ENCODE measurements at regions not wholly inside any gene's neighbourhood (a gene's known extent, or its start where the extent isn't known, plus 50 kb on each side); places are given as distances from the start of the nearest gene placed in this dataset.

DNA sequence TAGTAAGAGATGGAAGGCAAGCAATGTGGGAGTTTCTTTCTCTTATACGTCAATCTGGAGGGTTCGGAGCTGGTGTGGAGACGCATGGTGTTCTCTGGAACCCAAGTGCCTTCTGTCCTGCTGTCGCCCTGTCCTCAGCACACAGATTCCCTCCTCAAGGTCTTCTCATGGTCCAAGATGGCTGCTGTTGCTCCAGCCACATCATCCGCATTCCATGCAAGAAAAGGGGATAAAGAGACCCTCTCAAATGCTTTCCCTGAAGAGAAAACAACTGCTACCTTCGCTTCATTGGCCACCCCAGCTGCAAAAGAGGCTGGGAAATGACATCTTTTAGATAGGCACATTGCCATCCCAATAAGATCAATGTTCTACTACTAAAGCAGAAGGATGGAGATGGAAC lies 151.2 kb downstream of the ANKRD60 start:
- Histone ChIP-seq H3K27me3 (ENCODE audit: low read depth, low read length) (peaks cover 65% of the 10 kb centered on the region), H3K4me2 (ENCODE audit: low read length) (no peak overlapping the region), H2AFZ (ENCODE audit: low read depth, low read length) (no peak overlapping the region), H3K4me1 (ENCODE audit: low read length) (no peaks in the 10 kb centered on the region), H3K27ac (ENCODE audit: low read length) (no peak overlapping the region), H3K36me3 (replicated peaks; ENCODE audit: low read depth, low read length) (no peaks in the 10 kb centered on the region), H3K4me3 (ENCODE audit: low read length) (no peak overlapping the region), H3K9me3 (ENCODE audit: insufficient read depth, low read length) (no peaks in the 10 kb centered on the region), H4K20me1 (ENCODE audit: insufficient read depth, low read length) (no peaks in the 10 kb centered on the region), H3K79me2 (ENCODE audit: low read length) (no peaks in the 10 kb centered on the region), H3K9ac (ENCODE audit: low read length) (no peak overlapping the region)
- no peak for TF ChIP-seq EZH2phosphoT487 (IDR thresholded peaks at IDR 0.05; ENCODE audit: low read depth)
- TF ChIP-seq, protein P1, sequence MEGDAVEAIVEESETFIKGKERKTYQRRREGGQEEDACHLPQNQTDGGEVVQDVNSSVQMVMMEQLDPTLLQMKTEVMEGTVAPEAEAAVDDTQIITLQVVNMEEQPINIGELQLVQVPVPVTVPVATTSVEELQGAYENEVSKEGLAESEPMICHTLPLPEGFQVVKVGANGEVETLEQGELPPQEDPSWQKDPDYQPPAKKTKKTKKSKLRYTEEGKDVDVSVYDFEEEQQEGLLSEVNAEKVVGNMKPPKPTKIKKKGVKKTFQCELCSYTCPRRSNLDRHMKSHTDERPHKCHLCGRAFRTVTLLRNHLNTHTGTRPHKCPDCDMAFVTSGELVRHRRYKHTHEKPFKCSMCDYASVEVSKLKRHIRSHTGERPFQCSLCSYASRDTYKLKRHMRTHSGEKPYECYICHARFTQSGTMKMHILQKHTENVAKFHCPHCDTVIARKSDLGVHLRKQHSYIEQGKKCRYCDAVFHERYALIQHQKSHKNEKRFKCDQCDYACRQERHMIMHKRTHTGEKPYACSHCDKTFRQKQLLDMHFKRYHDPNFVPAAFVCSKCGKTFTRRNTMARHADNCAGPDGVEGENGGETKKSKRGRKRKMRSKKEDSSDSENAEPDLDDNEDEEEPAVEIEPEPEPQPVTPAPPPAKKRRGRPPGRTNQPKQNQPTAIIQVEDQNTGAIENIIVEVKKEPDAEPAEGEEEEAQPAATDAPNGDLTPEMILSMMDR (IDR thresholded peaks at IDR 0.05; ENCODE audit: low read depth, low read length): no peak

DNA sequence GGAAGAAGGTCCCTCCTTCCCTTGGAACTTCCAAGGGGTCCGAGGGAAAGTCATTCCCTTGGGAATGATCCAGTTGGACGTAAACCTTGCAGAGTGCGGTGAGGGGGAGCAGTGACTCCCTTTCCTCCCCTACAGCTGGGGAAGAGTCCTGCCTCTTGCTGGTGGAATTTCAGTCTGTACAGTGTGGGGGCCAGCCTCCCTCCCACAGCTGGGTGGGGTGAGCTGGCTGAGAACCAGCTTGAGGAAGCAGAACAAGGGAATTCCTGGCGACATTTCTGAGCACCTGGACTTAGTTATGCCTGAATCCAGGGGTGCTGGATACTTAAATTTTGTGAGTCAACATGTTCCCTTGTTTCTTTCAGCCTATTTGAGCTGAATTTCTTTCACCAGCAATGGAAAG lies 152.0 kb downstream of the ANKRD60 start:
- TF ChIP-seq, protein P1 (IDR thresholded peaks at IDR 0.05; ENCODE audit: low read depth, low read length): no peak
- no peak for TF ChIP-seq EZH2phosphoT487 (IDR thresholded peaks at IDR 0.05; ENCODE audit: low read depth)

DNA sequence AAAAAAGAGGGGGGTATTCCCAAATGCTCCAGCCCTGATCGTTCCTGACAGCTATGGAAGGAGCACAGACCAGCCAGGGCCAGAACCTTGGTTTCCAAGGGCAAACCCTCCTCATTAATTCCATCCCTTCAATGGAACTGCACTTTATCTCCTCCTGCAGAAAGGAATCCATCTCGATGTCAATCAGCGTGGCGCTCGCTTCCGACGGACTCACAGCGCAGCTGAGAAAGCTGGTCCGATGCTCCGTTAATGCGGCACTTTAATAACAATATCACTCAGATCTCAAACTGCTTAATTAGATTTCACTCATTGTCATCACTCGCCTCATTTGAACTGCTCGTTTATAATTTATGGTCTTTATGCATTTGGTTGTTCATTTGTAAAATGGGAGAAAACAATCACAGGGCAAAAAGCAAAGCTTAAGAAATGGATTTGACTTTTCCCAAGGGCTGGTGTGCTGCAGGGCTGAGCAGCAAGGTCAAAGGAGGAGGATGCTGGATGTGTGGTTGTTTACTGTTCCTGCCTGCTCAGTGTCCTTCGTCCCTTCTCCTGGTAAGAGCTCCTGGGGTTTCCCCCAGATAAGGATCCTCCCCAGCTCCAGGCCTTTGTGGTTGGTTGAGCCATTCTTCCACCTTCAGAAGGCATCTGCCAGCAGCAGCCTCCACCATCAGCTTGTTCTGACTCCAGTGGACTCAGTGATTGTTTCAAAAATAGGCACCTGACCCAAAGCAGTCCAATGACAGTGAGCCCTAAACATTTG lies 152.7 kb downstream of the ANKRD60 start:
- TF ChIP-seq EZH2phosphoT487 (IDR thresholded peaks at IDR 0.05; ENCODE audit: low read depth): no peak
- TF ChIP-seq, protein P1 (IDR thresholded peaks at IDR 0.05; ENCODE audit: low read depth, low read length): no peak
- H2AFZ ChIP-seq (ENCODE audit: low read depth, low read length): no peak overlapping the region

More for the DNA sequence above, 152.0 kb downstream of the ANKRD60 start:
- H3K79me2 ChIP-seq (ENCODE audit: low read length): no peaks in the 10 kb centered on the region
- H3K9me3 ChIP-seq (ENCODE audit: insufficient read depth, low read length): no peaks in the 10 kb centered on the region
- no peak overlapping the region for H3K27ac ChIP-seq (ENCODE audit: low read length)
- H3K27me3 ChIP-seq (ENCODE audit: low read depth, low read length): peaks cover 59% of the 10 kb centered on the region
- H3K4me3 ChIP-seq (ENCODE audit: low read length): no peak overlapping the region
- no peaks in the 10 kb centered on the region for H3K36me3 ChIP-seq (replicated peaks; ENCODE audit: low read depth, low read length)
- H3K4me2 ChIP-seq (ENCODE audit: low read length): no peak overlapping the region
- no peaks in the 10 kb centered on the region for H4K20me1 ChIP-seq (ENCODE audit: insufficient read depth, low read length)
- no peak overlapping the region for H3K9ac ChIP-seq (ENCODE audit: low read length)
- H3K4me1 ChIP-seq (ENCODE audit: low read length): no peaks in the 10 kb centered on the region
- H2AFZ ChIP-seq (ENCODE audit: low read depth, low read length): no peak overlapping the region

DNA sequence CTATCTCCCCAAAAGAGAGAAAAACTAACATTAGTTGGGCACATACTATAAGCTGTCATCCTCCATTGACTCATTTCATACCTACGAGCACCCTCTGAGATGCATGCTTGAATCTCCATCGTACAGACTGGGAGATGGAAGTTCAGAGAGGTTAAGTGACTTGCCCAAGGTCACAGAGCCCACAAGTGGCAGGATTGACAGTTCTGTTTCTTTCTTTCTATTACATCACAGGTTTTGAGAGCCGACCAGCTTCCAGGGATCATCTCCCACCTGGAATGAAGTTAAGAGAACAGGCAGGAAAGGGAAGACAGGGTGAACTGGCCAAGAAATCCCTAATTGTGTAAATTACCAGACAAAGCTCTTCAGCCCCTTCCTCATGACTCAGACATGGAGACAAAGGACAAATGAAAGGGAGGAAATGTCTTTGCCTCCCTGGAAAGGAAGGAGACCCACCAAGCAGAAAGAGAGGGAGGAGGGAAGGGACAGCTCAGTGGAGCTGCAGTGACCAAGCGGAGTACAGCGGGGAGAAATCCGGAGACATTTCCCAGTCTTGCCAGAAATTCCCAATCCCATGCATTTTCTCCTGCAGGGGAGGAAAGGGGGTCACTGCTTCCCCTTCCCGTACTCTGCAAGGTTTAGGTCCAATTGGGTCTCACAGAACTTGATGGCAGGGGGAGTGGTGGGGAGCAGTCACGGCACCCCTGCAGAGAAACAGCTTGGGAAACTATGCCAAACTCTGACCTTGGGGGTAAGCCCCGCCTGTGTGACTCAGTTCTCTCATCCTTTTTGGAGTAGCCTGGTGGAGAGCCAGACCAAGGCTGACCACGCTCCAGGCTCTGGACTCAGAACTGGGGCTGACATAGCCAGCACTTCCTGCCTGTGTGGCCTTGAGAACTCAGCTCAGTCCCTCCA lies 154.3 kb downstream of the ANKRD60 start:
- Histone ChIP-seq H2AFZ (ENCODE audit: low read depth, low read length) (no peak overlapping the region), H3K79me2 (ENCODE audit: low read length) (no peaks in the 10 kb centered on the region), H3K4me3 (ENCODE audit: low read length) (no peak overlapping the region), H3K4me1 (ENCODE audit: low read length) (no peaks in the 10 kb centered on the region), H4K20me1 (ENCODE audit: insufficient read depth, low read length) (no peaks in the 10 kb centered on the region), H3K27me3 (ENCODE audit: low read depth, low read length) (peaks cover 57% of the 10 kb centered on the region), H3K9ac (ENCODE audit: low read length) (no peak overlapping the region), H3K4me2 (ENCODE audit: low read length) (no peak overlapping the region), H3K9me3 (ENCODE audit: insufficient read depth, low read length) (no peaks in the 10 kb centered on the region), H3K27ac (ENCODE audit: low read length) (no peak overlapping the region), H3K36me3 (replicated peaks; ENCODE audit: low read depth, low read length) (no peaks in the 10 kb centered on the region)
- no peak for TF ChIP-seq EZH2phosphoT487 (IDR thresholded peaks at IDR 0.05; ENCODE audit: low read depth)

More for the DNA sequence above, 152.7 kb downstream of the ANKRD60 start:
- Histone ChIP-seq H3K79me2 (ENCODE audit: low read length) (no peaks in the 10 kb centered on the region), H3K9me3 (ENCODE audit: insufficient read depth, low read length) (no peaks in the 10 kb centered on the region), H3K4me3 (ENCODE audit: low read length) (no peak overlapping the region), H3K27me3 (ENCODE audit: low read depth, low read length) (peaks cover 59% of the 10 kb centered on the region), H3K27ac (ENCODE audit: low read length) (no peak overlapping the region), H3K9ac (ENCODE audit: low read length) (no peak overlapping the region), H3K36me3 (replicated peaks; ENCODE audit: low read depth, low read length) (no peaks in the 10 kb centered on the region), H4K20me1 (ENCODE audit: insufficient read depth, low read length) (no peaks in the 10 kb centered on the region), H3K4me2 (ENCODE audit: low read length) (no peak overlapping the region), H3K4me1 (ENCODE audit: low read length) (no peaks in the 10 kb centered on the region)
